ENCODE measurements at regions not wholly inside any gene's neighbourhood (a gene's known extent, or its start where the extent isn't known, plus 50 kb on each side); places are given as distances from the start of the nearest gene placed in this dataset.

DNA sequence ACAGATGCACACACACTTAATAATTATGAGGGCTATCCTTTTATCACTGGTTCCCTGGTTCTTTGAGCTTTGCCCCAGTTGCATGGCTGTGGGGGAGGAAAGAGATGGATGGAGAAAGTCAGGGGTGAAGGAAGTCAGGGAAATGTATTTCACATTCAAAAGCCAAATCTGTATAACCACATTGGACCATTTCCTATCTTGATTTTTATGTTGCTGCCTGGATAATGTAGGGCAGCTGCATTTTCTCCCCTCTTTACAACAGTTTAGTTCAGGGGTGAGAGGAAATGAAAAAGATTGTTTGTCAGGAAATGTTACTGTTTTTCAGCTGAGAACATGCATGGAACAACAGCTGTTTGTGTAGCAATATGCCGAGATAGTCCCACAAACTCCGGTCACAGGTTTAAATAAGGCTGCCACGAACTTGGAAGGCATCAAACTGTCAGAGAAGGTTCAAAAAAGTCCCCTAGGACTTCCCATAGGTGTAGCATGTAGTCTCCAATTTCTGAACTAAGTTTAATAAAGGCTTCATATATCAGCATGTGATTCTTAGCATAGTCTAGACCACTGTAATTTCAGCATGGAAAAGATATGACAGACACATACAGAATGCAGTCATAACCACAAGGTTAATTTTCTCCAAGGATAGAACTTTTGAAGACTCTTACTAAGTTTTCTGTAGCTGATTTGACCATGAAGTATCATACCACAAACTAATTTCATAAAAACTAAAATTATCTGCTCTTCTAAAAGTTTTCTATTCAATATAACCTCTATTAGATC, 82.1 kb upstream of the COL21A1 start:
- Histone ChIP-seq H3K27ac (no peak overlapping the region), H3K27me3 (no peaks in the 10 kb centered on the region), H3K4me3 (no peak overlapping the region), H3K36me3 (replicated peaks in 1 of 2; ENCODE audit: insufficient read depth in 1 of 2, low read depth in 2 of 2) (no peaks in the 10 kb centered on the region), H3K9me3 (no peaks in the 10 kb centered on the region), H3K4me1 (no peaks in the 10 kb centered on the region)
- WGBS, 2 donors, result 30 to 37% methylated on average over 3 of the region's 3 CpGs
- intact Hi-C loops (cut with DNase I), result no loop called here
- ATAC-seq (peak; percentile 24), DNase-seq (no peak)
- TF ChIP-seq POLR2A (IDR thresholded peaks at IDR 0.05), result no peak
- TF ChIP-seq, protein P1, sequence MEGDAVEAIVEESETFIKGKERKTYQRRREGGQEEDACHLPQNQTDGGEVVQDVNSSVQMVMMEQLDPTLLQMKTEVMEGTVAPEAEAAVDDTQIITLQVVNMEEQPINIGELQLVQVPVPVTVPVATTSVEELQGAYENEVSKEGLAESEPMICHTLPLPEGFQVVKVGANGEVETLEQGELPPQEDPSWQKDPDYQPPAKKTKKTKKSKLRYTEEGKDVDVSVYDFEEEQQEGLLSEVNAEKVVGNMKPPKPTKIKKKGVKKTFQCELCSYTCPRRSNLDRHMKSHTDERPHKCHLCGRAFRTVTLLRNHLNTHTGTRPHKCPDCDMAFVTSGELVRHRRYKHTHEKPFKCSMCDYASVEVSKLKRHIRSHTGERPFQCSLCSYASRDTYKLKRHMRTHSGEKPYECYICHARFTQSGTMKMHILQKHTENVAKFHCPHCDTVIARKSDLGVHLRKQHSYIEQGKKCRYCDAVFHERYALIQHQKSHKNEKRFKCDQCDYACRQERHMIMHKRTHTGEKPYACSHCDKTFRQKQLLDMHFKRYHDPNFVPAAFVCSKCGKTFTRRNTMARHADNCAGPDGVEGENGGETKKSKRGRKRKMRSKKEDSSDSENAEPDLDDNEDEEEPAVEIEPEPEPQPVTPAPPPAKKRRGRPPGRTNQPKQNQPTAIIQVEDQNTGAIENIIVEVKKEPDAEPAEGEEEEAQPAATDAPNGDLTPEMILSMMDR (IDR thresholded peaks at IDR 0.05), result no peak

DNA sequence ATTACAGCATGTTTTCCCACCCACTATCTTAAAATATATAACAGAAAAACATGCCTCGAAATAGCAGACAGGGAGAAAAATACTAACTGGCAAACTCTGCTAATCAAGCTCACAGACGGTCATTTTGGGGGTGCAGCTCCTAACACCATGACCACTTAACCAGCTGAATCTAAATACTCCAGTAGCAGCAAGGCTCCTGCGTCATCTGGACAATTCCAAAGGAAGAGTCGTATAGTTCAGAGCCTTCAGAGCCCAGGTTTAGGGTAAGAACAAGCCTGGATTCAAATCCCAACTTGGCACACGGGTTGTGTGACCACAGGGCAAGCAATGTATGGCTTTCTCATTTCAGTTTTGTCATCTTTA, 81.3 kb upstream of the COL21A1 start:
- TF ChIP-seq, protein P1 (IDR thresholded peaks at IDR 0.05), result no peak
- no peak for TF ChIP-seq POLR2A (IDR thresholded peaks at IDR 0.05)
- 65% methylated on average over 5 of the region's 5 CpGs for WGBS, 2 donors
- H3K9me3 ChIP-seq, result no peaks in the 10 kb centered on the region
- intact Hi-C loops (cut with DNase I), result no loop called here
- no peak overlapping the region for H3K4me3 ChIP-seq
- no peak overlapping the region for H3K27ac ChIP-seq
- ATAC-seq (no peak), DNase-seq (no peak)
- no peaks in the 10 kb centered on the region for H3K27me3 ChIP-seq
- no peaks in the 10 kb centered on the region for H3K4me1 ChIP-seq
- no peaks in the 10 kb centered on the region for H3K36me3 ChIP-seq (replicated peaks in 1 of 2; ENCODE audit: insufficient read depth in 1 of 2, low read depth in 2 of 2)

DNA sequence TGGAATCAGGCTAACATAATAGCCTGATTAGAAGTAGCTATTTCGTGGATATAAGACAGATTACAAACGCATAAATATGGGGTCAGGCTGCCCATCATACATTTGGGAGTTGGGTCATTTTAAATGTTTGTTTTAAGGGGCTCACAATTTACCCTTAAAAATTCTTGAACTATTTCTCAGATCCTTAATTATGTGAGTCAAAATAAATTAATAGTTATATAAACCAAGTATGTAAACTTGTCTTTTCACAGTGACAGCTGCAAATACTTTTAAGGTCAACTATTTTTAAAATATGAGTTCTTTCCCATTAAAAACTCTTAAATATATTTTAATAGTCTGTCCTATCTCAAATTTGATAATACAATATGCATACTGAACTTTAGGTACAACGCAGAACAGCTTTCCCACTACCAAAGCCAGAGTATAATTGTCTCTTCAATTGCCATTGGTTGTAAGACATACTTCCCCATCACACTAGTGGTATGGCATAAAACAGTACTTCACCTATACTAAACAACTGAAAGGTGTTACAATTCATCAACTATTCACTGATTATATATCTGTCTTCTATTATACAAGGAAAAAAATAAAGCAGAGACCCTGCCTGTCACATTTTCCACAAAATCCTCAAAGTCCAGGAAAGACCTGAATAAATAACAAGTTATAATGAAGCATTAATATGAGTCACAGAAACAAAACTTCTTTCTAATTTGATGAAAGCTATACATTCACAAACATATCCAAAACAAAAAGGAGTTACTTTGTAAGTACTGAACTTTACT, 80.8 kb upstream of the COL21A1 start:
- H3K4me3 ChIP-seq, result no peak overlapping the region
- H3K36me3 ChIP-seq (replicated peaks in 1 of 2; ENCODE audit: insufficient read depth in 1 of 2, low read depth in 2 of 2), result no peaks in the 10 kb centered on the region
- no peak overlapping the region for H3K27ac ChIP-seq
- DNase-seq, result no peak
- 48 to 56% methylated on average over 3 of the region's 3 CpGs for WGBS, 2 donors
- H3K27me3 ChIP-seq, result no peaks in the 10 kb centered on the region
- ATAC-seq, result no peak
- TF ChIP-seq, protein P1 (IDR thresholded peaks at IDR 0.05), result no peak
- TF ChIP-seq POLR2A (IDR thresholded peaks at IDR 0.05), result no peak
- no peaks in the 10 kb centered on the region for H3K4me1 ChIP-seq
- intact Hi-C loops (cut with DNase I), result no loop called here
- no peaks in the 10 kb centered on the region for H3K9me3 ChIP-seq

DNA sequence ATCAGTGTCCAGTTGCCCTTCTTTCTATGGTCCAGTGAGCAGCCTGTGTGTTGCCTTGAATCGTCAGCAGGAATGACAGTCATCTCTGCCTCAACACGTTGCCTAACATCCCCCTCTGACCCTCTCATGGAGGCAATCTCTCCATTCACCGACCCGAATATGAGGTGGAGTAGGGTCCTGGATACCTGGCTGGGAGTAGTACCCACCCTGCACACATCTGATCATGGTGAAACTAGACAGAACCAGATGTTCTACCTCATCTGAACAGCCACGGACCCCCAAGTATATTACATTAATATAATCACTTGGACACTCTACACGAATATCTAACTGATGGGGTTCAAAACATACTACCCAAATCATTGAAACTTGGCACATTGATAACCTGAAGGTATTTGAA, 77.0 kb upstream of the COL21A1 start:
- H3K4me1 ChIP-seq, result no peaks in the 10 kb centered on the region
- H3K9me3 ChIP-seq, result no peaks in the 10 kb centered on the region
- DNase-seq (no peak), ATAC-seq (no peak)
- H3K27ac ChIP-seq, result no peak overlapping the region
- H3K4me3 ChIP-seq, result no peak overlapping the region
- TF ChIP-seq POLR2A (IDR thresholded peaks at IDR 0.05), result no peak
- TF ChIP-seq, protein P1 (IDR thresholded peaks at IDR 0.05), result no peak
- WGBS, 2 donors, result 24 to 27% methylated on average over 6 of the region's 6 CpGs
- intact Hi-C loops (cut with DNase I), result no loop called here
- H3K27me3 ChIP-seq, result no peaks in the 10 kb centered on the region
- H3K36me3 ChIP-seq (replicated peaks in 1 of 2; ENCODE audit: insufficient read depth in 1 of 2, low read depth in 2 of 2), result no peaks in the 10 kb centered on the region

Data from body of pancreas (tissue), 4 donors.